Posterior cingulate gyrus (tissue), 11 donors: ENCODE measurements at regions not wholly inside any gene's neighbourhood (a gene's known extent, or its start where the extent isn't known, plus 50 kb on each side); places are given as distances from the start of the nearest gene placed in this dataset.

ENCODE experiments used
- DNase-seq, 10 donors: peaks; one replicate each; pipeline versions ENCODE4 v3.0.0 to v3.0.0-alpha.2; 2020 to 2021; ENCODE audit warnings: mixed read lengths in 3 of 10
- intact Hi-C: fragments of 100-400 bp; cut with DNase I; formaldehyde crosslinking; loops from one replicate; pipeline ENCODE4 v1.15.1; 2023

DNA sequence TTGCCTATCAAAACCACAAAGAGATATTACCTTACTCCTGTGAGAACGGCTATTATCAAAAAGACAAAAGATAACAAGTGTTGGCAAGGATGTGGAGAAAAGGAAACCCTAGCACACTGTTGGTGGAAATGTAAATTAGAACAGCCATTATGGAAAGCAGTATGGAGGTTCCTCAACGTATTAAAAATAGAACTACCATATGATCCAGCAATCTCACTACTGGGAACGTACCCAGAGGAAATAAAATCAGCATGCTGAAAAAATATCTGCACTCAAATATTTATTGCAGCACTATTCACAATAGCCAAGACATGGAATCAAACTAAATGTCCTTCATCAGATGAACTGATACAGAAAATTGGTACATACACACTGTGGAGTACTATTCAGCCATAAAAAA lies 149.4 kb upstream of the MLN start:
- DNase-seq, result no peak
- intact Hi-C loops, result no loop called here

- intact Hi-C loops, result no loop called here
- peak in 1 of 10 donors; percentile 35 for DNase-seq
Observed at GRCh38 chr6:33952016-33952415, 148.2 kb upstream of the MLN start.

GRCh38 chr6:33950891-33951889 lies 147.4 kb upstream of the MLN start:
- DNase-seq, result peak in 1 of 10 donors; percentile 52
- intact Hi-C loops, result no loop called here

DNA sequence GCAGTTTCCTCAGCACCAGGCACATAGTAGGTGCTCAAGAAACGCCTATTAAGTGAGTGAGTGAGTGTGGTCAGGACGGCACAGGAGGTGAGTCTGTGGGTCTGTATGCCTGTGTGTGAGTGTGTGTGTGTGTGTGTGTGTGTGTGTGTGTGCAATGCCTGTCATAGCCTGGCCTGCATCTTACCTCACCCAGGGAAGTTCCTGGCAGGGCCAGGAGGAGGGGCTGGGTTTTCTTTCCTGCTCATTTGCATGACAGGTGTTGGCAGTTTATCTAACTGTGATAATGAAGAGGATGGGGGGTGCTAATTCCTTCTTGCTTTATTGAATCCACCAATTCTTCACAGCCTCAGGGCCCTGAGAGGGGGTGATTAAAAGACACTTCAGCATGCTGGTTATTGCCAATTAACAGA lies 146.7 kb upstream of the MLN start:
- DNase-seq, result peak in 1 of 10 donors; percentile 27
- intact Hi-C loops, result no loop called here

GRCh38 chr6:33949877-33950435 lies 146.2 kb upstream of the MLN start:
- intact Hi-C loops, result no loop called here
- peak in 1 of 10 donors; percentile 66 for DNase-seq

- intact Hi-C loops, result no loop called here
- peak in 1 of 10 donors; percentile 67 for DNase-seq
Observed at GRCh38 chr6:33949111-33949510, 145.3 kb upstream of the MLN start.

DNA sequence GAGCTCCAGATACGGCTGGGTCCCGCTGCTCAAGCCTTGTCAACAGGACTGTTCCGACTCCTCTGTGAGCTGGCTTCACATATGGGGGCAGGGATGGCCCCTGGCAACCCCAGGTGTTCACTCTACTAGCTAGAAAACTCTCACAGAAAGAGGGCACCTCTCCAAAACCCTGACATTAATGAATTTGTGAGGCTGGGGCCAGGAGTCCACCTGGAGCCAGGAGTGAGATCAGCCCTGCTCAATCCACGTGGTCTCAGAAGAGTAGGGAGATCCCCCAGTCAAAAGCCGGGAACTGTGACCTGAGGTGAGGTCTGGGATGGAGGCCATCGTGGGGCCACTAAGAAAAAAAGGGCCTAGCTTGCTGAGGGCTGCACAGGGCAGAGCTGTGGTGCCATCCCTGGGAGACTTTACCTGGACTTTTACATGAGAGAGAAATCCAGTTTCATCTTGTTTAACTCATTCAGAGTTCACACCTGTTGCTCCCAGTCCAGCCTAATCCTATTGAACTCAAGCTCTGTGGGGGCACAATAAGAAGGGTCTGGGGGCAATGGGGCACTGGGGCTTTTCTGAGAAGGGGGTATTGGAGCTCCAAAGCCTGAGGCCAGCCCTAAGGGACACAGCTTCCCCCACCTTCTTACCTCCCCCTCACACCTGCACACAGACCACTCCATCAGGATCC lies 144.3 kb upstream of the MLN start:
- intact Hi-C loops, result no loop called here
- peak in 1 of 10 donors; percentile 22 for DNase-seq

GRCh38 chr6:33947047-33947446 lies 143.2 kb upstream of the MLN start:
- no peak for DNase-seq
- intact Hi-C loops, result no loop called here

DNA sequence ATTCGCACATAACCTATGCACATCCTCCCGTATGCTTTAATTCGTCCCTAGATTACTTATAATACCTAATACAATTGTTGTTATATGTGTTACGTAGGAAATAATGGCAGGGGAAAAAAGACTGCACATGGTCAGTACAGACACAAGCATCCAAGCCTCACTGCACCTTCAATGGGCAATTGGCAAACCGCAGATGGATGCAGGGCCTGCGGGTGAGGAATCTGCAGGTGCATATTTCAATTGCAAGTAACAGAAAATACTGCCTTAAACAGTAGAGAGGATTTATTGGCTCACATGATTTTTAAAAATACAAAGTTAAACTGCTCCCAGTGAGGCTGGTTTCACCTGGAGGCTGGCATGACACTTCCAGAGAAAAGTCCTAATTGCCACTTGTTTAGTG lies 142.1 kb upstream of the MLN start:
- intact Hi-C loops, result no loop called here
- peak in 1 of 10 donors; percentile 24 for DNase-seq

DNA sequence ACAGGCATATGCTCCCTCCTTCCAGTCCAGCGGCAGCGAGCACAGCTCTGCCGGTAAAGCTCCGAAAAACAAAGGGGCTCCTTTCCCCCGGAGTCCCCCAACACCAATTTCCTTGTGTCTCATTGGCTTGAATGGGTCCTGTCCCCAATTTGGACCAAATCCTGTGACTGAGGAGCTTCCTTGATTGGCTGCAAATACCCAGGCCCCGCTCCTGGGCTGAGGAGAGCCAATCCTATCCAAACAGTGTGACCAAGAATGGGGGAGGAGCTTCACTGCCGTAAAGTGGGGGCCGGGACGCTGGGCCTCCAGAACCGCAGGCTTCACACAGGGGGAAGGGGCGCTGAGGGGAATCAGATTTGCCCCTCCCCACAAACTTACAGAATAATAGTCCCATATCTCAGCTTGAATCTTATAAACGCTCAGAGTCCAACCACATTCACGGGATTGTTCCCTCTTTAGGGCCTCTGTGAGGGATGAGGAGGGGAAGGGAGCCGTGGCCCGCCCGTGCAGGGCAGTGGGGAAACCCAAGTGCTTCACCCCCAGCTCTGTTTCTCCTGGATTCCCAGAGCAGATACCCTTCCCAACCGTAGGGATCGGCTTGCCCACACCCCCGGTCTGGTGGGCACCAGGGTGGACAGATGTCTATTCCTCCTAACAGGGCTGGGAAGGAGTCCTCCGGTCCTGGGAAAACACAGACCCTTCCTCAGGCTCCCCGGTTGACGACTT lies 141.0 kb upstream of the MLN start:
- intact Hi-C loops, result no loop called here

DNA sequence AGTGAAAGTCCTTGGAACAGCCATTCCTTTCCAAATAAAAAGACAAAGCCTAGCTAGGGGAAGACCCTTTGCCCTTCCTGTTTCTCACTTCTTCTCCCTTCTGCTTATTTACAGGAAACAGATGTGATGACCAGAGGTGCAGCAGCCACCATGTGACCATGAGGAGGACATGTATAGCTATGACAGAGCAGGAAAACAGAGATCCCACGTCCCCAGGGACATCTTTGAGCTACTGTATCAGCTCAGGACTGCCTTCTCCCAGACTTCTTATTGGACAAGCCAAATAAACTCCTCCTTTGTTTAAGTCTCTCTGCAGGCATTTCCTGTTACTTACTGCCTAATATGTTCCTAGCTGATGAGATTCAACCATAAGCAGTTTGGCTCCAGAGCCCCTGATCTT lies 133.1 kb upstream of the MLN start:
- intact Hi-C loops, result no loop called here
- no peak for DNase-seq

More for the DNA sequence above, 141.0 kb upstream of the MLN start:
- DNase-seq, result peak in 1 of 10 donors; percentile 39

DNA sequence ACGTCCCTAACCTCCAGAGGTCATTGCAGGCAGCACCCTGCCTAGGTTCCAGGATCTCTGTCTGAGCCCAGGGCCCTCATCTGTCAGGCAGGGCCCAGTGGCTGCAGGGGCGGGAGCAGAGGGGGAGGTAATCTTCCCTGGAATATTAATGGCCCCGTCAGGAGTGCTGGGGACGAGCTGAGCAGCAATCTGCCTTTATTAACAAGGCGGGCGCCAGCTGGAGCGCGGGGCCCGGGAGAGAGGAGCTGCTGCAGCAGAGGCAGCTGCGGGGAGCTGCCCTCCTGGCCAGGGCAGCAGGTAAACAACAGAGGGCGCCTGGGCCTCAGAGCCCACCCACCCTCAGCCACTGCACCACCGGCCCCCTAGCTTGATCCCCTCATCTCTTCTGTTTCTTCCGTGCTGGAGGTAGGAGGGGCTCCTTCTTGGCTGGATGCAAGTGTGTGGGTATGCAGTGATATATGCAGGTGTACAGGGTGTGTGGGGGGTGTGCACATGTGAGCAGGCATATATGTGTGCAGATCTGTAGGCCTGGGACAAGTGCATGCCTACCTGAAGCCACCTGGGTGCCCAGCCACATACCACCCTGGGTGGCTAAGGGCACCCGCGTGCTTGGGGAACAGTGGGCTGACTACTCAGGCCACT lies 131.8 kb upstream of the MLN start:
- DNase-seq, result peak in 1 of 10 donors; percentile 66

GRCh38 chr6:33934731-33935270 lies 131.0 kb upstream of the MLN start:
- DNase-seq, result peak in 1 of 10 donors; percentile 49
- intact Hi-C loops, result no loop called here

More for the DNA sequence above, 131.8 kb upstream of the MLN start:
- intact Hi-C loops, result no loop called here

DNA sequence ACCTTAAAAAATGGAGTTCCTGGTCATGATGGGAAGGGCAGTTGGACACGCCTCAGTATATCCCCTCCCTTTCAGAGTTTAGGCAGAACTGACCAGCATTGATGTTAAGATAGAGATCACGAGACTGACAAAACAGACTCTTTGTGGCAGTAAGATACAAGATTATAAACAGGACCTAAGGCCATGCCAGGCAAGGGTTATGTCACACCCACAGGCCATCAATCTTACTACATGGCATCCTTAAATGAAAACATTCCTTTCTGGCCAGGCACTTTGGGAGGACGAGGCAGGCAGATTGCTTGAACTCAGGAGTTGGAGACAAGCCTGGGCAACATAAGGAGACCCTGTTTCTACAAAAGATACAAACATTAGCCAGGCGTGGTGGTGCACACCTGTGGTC lies 129.3 kb upstream of the MLN start:
- DNase-seq, result peak in 1 of 10 donors; percentile 13
- intact Hi-C loops, result no loop called here

DNA sequence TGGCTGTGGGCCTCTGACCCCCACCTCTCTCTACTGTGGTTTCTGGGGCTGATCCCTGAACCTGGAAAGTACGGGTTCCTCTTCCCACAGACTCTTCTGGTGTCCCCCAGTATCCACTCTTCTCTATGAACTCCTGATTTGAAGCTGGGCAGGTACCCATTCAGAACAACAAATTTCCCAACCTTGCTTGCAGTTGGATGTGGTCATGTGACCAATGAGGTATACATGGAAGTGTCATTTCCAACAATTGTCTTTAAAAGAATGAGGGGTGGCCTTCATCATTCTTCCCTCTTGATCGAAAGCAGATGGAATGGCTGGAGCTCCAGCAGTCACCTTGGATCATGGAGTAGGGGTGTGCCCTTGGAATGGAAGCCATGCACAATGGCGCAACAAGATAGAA lies 128.0 kb upstream of the MLN start:
- intact Hi-C loops, result no loop called here
- no peak for DNase-seq

DNA sequence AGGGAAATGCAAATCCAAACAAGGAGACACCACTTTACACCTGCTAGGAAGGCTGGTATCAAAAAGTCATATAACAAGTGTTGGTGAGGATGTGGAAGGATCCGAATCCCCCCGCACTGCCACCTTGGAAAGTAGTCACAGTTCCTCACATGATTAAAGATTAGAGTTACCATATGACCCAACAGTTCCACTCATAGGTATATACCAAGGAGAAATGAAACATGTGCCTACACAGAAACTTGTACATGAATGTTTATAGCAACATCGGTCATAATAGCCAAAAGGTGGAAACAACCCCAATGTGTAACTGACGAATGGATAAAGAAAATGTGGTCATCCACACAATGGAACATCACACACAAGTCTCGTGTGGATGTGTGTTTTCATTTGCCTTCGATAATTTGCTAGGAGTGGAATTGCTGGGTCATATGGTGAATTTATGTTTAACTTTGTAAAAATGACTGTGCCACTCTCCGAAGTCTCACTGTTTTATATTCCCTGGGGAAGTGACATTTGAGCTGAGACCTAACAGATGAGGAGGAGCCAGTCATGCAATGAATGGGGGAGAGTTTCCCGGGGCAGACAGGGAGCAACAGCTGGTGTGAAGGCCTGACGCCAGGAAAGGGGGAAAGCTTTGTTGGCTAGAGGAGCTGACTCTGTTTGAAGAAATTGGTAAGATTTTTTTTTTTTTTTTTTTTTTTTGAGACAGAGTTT lies 125.9 kb upstream of the MLN start:
- peak in 1 of 10 donors; percentile 56 for DNase-seq
- intact Hi-C loops, result no loop called here

GRCh38 chr6:33927616-33928015 lies 123.8 kb upstream of the MLN start:
- DNase-seq, result peak in 7 of 10 donors; percentile 28 to 84 (median 47)
- intact Hi-C loops, result no loop called here

DNA sequence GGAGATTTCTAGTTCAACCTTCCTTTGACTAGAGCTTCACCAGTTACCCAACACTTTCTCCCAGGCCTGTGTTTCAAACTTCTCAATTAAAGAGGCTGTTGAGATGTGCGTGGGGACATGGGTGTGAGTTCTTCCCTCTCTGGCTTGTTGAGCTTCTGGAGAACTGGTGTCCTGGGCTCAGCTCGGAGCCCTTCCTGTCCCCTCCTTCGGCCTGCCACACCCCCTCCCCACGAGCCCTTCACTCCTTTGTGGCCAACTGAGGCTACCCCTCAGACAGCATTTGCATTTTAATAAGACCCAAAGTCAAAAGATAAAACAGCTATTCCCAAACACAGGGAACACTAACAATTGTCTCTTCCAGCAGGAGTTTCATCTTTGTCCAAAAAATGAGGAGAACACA lies 123.3 kb upstream of the MLN start:
- intact Hi-C loops, result no loop called here
- no peak for DNase-seq

DNA sequence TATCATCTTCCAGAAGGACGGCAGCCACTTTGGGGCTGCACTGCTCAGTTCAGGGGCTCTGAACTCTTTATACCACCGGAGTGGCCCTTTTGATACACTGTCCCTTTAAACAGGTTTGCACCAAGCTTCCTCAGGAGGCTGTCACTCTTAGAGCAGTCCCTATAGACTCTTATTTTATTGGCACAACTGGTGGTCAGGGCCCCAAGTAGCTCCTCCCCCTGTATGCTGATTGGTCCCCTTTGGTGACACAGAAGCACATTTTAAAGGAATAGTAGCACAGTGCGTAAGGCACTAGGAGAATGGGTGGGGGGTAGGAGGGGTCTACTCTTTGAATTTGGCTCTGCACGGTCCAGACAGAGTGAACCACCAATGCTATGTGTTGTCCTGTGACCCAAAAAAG lies 122.6 kb upstream of the MLN start:
- intact Hi-C loops, result no loop called here
- DNase-seq, result peak in 1 of 10 donors; percentile 41
